ENCODE measurements at regions not wholly inside any gene's neighbourhood (a gene's known extent, or its start where the extent isn't known, plus 50 kb on each side); places are given as distances from the start of the nearest gene placed in this dataset.

DNA sequence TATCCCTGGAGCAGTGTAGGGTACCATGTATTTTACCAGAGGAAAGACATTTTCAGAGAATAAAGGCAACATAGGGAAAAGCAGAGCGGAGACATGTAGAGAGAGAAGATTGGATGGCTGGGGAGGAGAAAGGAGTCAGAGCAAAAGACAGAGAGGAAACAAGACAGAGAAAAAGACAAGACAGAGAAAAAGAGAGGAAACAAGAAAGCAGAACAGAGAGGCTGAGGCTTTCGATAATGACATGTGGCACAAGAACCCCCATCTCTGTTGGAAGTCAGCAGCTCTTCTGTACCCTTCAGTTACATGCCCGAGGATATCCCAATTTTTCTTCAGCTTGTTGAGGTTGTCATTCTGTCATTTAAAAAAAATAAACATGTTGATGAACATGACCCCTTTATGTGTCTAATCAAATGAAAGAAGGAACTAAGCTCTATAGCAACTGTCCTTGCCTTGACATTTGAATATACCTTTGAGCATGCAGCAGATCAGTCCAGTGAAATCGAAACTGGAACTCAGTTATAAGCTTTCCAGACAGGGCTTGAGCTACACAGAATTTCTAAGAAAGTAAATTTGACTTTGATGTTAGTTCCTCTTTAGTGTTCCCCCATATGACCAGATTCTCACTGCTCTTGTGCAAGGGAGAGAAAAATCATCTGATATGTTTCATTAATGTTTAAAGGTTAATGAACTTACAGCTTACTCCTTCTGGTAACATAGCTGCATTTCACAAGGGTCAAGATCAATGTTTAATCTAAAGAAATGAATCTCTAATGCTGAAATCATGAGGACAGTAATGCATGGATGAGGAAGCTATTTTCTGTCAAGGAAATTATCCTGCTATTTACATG, 75.1 kb upstream of the SP4 start:
- H3K4me3 ChIP-seq (ENCODE audit: low read depth, low read length), result no peak overlapping the region
- DNase-seq (ENCODE audit: low read depth), result no peak
- TF ChIP-seq, protein P1, sequence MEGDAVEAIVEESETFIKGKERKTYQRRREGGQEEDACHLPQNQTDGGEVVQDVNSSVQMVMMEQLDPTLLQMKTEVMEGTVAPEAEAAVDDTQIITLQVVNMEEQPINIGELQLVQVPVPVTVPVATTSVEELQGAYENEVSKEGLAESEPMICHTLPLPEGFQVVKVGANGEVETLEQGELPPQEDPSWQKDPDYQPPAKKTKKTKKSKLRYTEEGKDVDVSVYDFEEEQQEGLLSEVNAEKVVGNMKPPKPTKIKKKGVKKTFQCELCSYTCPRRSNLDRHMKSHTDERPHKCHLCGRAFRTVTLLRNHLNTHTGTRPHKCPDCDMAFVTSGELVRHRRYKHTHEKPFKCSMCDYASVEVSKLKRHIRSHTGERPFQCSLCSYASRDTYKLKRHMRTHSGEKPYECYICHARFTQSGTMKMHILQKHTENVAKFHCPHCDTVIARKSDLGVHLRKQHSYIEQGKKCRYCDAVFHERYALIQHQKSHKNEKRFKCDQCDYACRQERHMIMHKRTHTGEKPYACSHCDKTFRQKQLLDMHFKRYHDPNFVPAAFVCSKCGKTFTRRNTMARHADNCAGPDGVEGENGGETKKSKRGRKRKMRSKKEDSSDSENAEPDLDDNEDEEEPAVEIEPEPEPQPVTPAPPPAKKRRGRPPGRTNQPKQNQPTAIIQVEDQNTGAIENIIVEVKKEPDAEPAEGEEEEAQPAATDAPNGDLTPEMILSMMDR (IDR thresholded peaks at IDR 0.05; ENCODE audit: insufficient read depth, low read length, poor library complexity, severe bottlenecking), result no peak
- H3K27me3 ChIP-seq (ENCODE audit: control insufficient read depth, insufficient read depth, low read length), result no peaks in the 10 kb centered on the region
- no peaks in the 10 kb centered on the region for H3K36me3 ChIP-seq (ENCODE audit: control insufficient read depth, insufficient read depth, low read length)

DNA sequence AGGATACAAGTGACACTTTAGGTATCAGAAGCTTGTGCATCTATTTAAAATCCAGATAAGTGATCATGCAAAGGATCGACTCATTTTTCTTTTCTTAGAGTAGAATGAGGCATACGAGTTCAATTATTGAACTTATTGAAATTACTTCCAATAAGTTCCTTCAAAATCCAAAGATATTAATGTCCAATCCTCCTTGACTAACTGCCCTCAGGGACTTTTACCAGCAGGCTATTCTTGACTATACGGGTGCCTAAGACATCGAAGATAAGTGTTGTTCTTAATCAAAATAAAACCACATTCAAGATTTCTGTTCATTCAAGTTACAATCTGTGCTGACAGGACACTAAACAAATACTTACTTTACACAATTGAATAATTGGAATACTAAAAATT, 74.5 kb upstream of the SP4 start:
- Histone ChIP-seq H3K36me3 (ENCODE audit: control insufficient read depth, insufficient read depth, low read length) (no peaks in the 10 kb centered on the region), H3K27me3 (ENCODE audit: control insufficient read depth, insufficient read depth, low read length) (no peaks in the 10 kb centered on the region), H3K4me3 (ENCODE audit: low read depth, low read length) (no peak overlapping the region)
- DNase-seq (ENCODE audit: low read depth), result no peak
- TF ChIP-seq, protein P1 (IDR thresholded peaks at IDR 0.05; ENCODE audit: insufficient read depth, low read length, poor library complexity, severe bottlenecking), result no peak

DNA sequence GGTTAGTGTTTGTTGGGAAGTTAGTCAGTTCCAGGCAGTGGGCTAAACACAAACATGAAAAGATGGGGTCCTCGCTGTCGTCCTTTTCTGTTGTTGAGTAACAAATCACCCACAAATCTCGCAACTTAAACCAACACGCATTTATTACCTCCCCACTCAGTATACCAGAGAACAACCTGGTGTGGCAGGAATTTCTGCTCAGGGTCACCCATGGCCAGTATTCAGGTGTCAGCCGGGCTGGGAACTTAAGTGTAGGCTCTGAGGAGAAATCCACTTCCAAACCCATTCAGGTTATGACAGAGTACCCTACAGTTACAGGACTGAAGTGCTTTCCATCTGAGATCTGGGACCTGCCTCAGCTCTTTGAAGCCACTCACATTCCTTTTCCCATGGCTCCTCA, 73.6 kb upstream of the SP4 start:
- no peaks in the 10 kb centered on the region for H3K27me3 ChIP-seq (ENCODE audit: control insufficient read depth, insufficient read depth, low read length)
- no peak for DNase-seq (ENCODE audit: low read depth)
- no peaks in the 10 kb centered on the region for H3K36me3 ChIP-seq (ENCODE audit: control insufficient read depth, insufficient read depth, low read length)
- TF ChIP-seq, protein P1 (IDR thresholded peaks at IDR 0.05; ENCODE audit: insufficient read depth, low read length, poor library complexity, severe bottlenecking), result no peak
- no peak overlapping the region for H3K4me3 ChIP-seq (ENCODE audit: low read depth, low read length)

DNA sequence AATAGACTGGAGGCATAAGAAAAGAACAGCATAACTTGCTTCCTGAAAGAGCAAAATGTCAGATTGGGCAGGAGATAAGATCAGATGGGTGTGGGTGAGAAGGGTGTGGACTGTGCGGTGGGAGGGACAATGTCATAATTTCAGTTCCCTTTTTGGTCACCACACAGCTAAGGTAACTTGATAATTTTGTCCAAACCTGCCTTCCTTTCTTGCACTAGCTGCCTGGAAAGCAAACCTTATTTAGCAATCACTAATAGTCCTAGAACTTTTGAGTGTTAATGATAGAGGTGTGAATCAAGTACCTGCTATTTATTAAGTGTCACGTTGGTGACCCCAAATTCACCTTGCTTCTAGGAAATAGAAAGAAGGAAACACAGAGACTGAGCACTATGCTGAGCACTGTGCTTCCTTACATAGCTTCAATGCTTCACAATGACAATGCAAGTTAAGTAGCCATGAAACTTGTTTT, 72.4 kb upstream of the SP4 start:
- H3K4me3 ChIP-seq (ENCODE audit: low read depth, low read length), result no peak overlapping the region
- H3K27me3 ChIP-seq (ENCODE audit: control insufficient read depth, insufficient read depth, low read length), result no peaks in the 10 kb centered on the region
- no peak for DNase-seq (ENCODE audit: low read depth)
- TF ChIP-seq, protein P1 (IDR thresholded peaks at IDR 0.05; ENCODE audit: insufficient read depth, low read length, poor library complexity, severe bottlenecking), result no peak
- no peaks in the 10 kb centered on the region for H3K36me3 ChIP-seq (ENCODE audit: control insufficient read depth, insufficient read depth, low read length)

DNA sequence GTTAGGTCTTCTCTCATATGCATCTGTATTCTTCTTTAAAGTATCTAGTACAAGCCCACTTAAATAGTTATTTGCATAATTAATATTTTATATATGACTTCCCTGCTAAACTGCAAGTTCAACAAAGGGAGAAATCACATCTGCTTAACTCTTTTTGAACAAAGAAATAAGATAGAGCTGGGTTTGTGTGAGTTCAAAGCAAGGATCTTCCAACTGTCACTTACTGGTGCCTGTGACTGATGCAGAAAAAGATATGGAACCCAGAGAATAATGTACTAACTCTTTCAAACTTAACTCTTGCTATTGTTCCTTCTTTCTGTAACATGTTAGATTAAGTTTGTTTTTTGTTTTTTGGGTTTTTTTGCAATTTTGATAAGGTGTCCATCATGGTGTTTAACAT, 71.3 kb upstream of the SP4 start:
- Histone ChIP-seq H3K27me3 (ENCODE audit: control insufficient read depth, insufficient read depth, low read length) (no peaks in the 10 kb centered on the region), H3K36me3 (ENCODE audit: control insufficient read depth, insufficient read depth, low read length) (no peaks in the 10 kb centered on the region), H3K4me3 (ENCODE audit: low read depth, low read length) (no peak overlapping the region)
- DNase-seq (ENCODE audit: low read depth), result no peak
- TF ChIP-seq, protein P1 (IDR thresholded peaks at IDR 0.05; ENCODE audit: insufficient read depth, low read length, poor library complexity, severe bottlenecking), result no peak
